Spleen (tissue), 7 donors: ENCODE measurements at regions not wholly inside any gene's neighbourhood (a gene's known extent, or its start where the extent isn't known, plus 50 kb on each side); places are given as distances from the start of the nearest gene placed in this dataset.

ENCODE experiments used
- CTCF ChIP-seq, 11 experiments: fragments of 200-600 bp in 7 of 11; fragments of 450-650 bp in 4 of 11; sonication (generic) in 4 of 11; IDR thresholded peaks in 8 of 11; conservative IDR thresholded peaks in 3 of 11; 1 replicate in 7 of 11; 2 replicates in 4 of 11; pipeline versions ENCODE4 v1.4.0 to v1.8.0; 2016 to 2021; ENCODE audit warnings: antibody characterized with exemption in 11 of 11, inconsistent platforms in 4 of 11, mild to moderate bottlenecking in 1 of 11
- POLR2AphosphoS5 ChIP-seq, 3 donors: sonication (generic); formaldehyde crosslinking; IDR thresholded peaks; one replicate each; pipeline ENCODE4 v1.5.1; 2017; ENCODE audit warnings: antibody characterized with exemption in 3 of 3
- donor health status: DM: no; HTN: no; CAD: no; lungs with moderate emphysema.
- donor health status: DM: no; HTN: no; CAD: no.
- donor health status: DM: no; HTN: no; CAD: no.

DNA sequence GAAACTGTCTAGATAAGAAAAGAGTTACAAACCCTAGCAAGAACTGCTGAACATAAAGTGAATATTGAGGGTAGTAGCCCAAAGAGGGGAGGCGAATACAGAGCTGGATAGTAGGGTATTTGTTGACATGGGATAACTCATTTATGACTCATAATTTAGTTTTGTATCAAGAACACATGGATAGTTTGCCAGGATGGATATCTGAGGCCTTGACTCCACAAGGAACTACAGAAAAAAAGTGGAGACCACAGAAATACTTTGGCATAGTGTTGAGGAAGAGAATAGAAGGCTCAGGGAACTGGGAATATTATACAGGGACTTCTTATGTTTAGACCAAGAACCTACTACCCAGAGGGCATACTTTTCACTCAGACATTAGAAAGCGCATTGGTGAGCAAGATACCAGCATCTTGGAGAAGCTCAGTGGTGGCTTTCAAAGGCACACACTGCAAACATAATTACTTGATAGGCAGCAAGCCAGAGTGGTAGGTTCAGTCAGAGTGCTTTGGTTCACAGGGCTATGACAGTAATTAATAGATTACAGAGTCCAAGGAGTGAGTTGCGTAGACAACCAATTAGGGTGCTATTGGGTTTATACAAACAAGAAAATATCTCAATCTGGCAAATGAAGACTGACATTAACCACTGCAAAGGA, 51.9 kb upstream of the ZBTB7C start:
- TF ChIP-seq POLR2AphosphoS5 (IDR thresholded peaks at IDR 0.05) (no peak), CTCF (IDR thresholded peaks at IDR 0.05 in 8 of 11, conservative IDR thresholded peaks at IDR 0.05 in 3 of 11) (no peak)
